ENCODE measurements at regions not wholly inside any gene's neighbourhood (a gene's known extent, or its start where the extent isn't known, plus 50 kb on each side); places are given as distances from the start of the nearest gene placed in this dataset.

DNA sequence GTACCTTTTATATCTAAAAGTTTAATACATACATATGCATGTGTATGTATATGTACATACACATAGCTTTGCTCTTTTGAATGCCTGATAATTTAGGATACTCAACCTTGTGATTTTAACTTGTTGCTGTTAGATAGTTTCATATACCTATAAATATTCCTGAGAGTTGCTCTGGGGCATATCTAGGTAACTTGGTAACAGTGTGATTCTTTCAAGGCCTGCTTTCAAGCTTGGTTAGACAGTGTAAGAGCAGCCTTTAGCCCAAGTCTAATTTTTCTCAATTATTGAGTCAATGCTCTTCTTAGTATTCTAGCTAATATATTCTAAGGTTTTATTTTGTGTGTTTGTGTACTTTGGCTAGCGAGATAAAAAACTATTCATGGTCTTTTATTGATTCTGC lies 762.1 kb upstream of the MIR17HG start:
- TF ChIP-seq, protein P1, sequence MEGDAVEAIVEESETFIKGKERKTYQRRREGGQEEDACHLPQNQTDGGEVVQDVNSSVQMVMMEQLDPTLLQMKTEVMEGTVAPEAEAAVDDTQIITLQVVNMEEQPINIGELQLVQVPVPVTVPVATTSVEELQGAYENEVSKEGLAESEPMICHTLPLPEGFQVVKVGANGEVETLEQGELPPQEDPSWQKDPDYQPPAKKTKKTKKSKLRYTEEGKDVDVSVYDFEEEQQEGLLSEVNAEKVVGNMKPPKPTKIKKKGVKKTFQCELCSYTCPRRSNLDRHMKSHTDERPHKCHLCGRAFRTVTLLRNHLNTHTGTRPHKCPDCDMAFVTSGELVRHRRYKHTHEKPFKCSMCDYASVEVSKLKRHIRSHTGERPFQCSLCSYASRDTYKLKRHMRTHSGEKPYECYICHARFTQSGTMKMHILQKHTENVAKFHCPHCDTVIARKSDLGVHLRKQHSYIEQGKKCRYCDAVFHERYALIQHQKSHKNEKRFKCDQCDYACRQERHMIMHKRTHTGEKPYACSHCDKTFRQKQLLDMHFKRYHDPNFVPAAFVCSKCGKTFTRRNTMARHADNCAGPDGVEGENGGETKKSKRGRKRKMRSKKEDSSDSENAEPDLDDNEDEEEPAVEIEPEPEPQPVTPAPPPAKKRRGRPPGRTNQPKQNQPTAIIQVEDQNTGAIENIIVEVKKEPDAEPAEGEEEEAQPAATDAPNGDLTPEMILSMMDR (IDR thresholded peaks at IDR 0.05) = no peak
- TF ChIP-seq POLR2A (IDR thresholded peaks at IDR 0.05) = no peak
